Esophagus squamous epithelium (tissue), 4 donors: ENCODE measurements at regions not wholly inside any gene's neighbourhood (a gene's known extent, or its start where the extent isn't known, plus 50 kb on each side); places are given as distances from the start of the nearest gene placed in this dataset.

Experiments
- POLR2A ChIP-seq, 4 donors: fragments of 450-650 bp; IDR thresholded peaks; one replicate each; pipeline ENCODE4 v1.6.1; 2017; ENCODE audit warnings: antibody characterized with exemption in 4 of 4, mild to moderate bottlenecking in 4 of 4, moderate library complexity in 3 of 4
- TF ChIP-seq, protein P1 (sequence below), 6 experiments: fragments of 450-650 bp in 4 of 6; fragments of 200-600 bp in 2 of 6; sonication (generic) in 2 of 6; IDR thresholded peaks; one replicate each; pipeline ENCODE4 v1.5.1; 2016 to 2019; ENCODE audit warnings: antibody characterized with exemption in 6 of 6, mild to moderate bottlenecking in 4 of 6, moderate library complexity in 4 of 6

DNA sequence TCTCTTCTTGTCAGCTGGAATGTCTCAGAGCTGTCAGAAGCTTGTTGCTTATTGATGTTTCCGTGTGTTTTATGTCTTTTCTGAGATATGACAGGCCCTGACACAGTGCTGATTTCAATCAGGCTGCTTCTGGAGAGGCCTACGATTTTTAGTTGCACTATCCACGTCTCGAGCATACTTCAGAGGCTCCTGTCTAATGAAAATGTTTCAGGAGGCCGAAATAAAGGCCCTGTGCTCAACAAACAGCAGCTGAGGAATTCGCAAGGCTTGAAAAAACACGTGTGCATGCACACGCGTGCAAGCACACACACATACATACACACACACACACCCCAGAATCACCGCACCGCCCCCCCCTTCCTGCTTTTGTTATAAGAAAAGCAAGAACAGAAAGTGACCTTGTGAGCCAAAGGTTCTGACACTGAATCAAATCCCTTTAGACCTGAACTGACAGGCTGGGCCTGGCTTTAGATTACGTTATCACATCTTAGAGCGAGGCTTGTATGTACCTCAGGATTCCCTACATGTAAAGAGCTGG lies 296.6 kb downstream of the NR2F2 start:
- TF ChIP-seq, protein P1, sequence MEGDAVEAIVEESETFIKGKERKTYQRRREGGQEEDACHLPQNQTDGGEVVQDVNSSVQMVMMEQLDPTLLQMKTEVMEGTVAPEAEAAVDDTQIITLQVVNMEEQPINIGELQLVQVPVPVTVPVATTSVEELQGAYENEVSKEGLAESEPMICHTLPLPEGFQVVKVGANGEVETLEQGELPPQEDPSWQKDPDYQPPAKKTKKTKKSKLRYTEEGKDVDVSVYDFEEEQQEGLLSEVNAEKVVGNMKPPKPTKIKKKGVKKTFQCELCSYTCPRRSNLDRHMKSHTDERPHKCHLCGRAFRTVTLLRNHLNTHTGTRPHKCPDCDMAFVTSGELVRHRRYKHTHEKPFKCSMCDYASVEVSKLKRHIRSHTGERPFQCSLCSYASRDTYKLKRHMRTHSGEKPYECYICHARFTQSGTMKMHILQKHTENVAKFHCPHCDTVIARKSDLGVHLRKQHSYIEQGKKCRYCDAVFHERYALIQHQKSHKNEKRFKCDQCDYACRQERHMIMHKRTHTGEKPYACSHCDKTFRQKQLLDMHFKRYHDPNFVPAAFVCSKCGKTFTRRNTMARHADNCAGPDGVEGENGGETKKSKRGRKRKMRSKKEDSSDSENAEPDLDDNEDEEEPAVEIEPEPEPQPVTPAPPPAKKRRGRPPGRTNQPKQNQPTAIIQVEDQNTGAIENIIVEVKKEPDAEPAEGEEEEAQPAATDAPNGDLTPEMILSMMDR (IDR thresholded peaks at IDR 0.05), result no peak
- no peak for TF ChIP-seq POLR2A (IDR thresholded peaks at IDR 0.05)
